ENCODE measurements at regions not wholly inside any gene's neighbourhood (a gene's known extent, or its start where the extent isn't known, plus 50 kb on each side); places are given as distances from the start of the nearest gene placed in this dataset.
A peak's percentile ranks its signal among the peaks of the same experiment; 100 is the strongest.

DNA sequence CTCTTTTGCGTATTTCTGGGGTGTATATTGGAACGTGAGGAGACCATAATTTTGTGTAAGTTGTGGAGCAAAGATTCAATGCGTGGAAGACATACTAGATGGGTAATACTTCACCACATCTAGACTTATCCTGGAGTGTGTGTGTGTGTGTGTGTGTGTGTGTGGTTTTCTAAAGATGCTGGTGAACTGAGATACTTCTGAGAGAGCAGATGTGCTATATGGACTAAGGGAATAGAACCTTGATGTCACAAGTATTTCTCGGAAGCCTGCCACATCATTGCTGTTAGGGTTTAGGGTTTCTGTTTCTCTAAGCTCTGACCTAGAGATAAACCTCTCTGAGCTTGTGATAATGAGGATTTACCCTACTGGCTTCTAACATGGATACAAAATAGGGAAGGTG lies 138.8 kb downstream of the DACT1 start:
- Histone ChIP-seq H3K27me3 (replicated peaks; ENCODE audit: control insufficient read depth, insufficient read depth, low read length) (no peaks in the 10 kb centered on the region), H3K9me3 (no peaks in the 10 kb centered on the region), H3K4me3 (ENCODE audit: low read depth, low read length) (no peak overlapping the region), H3K4me1 (peaks cover 32% of the 10 kb centered on the region), H3K36me3 (ENCODE audit: control insufficient read depth, insufficient read depth, low read length) (no peaks in the 10 kb centered on the region)
- Mint-ChIP-seq H3K9me3 (ENCODE audit: unreplicated experiment) (peaks cover 7% of the 10 kb centered on the region), H3K4me1 (ENCODE audit: low read depth, unreplicated experiment) (peaks cover 29% of the 10 kb centered on the region), H3K4me3 (ENCODE audit: unreplicated experiment) (no peak overlapping the region), H3K27ac (ENCODE audit: unreplicated experiment) (no peak overlapping the region), H3K27me3 (ENCODE audit: insufficient read depth, unreplicated experiment) (no peaks in the 10 kb centered on the region), H3K36me3 (ENCODE audit: insufficient read depth, unreplicated experiment) (peaks cover 5% of the 10 kb centered on the region)
- TF ChIP-seq, protein P1, sequence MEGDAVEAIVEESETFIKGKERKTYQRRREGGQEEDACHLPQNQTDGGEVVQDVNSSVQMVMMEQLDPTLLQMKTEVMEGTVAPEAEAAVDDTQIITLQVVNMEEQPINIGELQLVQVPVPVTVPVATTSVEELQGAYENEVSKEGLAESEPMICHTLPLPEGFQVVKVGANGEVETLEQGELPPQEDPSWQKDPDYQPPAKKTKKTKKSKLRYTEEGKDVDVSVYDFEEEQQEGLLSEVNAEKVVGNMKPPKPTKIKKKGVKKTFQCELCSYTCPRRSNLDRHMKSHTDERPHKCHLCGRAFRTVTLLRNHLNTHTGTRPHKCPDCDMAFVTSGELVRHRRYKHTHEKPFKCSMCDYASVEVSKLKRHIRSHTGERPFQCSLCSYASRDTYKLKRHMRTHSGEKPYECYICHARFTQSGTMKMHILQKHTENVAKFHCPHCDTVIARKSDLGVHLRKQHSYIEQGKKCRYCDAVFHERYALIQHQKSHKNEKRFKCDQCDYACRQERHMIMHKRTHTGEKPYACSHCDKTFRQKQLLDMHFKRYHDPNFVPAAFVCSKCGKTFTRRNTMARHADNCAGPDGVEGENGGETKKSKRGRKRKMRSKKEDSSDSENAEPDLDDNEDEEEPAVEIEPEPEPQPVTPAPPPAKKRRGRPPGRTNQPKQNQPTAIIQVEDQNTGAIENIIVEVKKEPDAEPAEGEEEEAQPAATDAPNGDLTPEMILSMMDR (IDR thresholded peaks at IDR 0.05; ENCODE audit: insufficient read depth in 1 of 2, low read depth in 1 of 2, low read length in 1 of 2, severe bottlenecking in 1 of 2, unreplicated experiment in 1 of 2): no peak
- BruUV-seq (replicated peaks): no TSS peak
- intact Hi-C loops (cut with micrococcal nuclease; ENCODE audit: unreplicated experiment): no loop called here
- DNase-seq: no peak
- CTCF ChIA-PET: no interaction called here
- POLR2A ChIA-PET: no interaction called here

- Mint-ChIP-seq H3K9me3 (ENCODE audit: unreplicated experiment) (peaks cover 7% of the 10 kb centered on the region), H3K27me3 (ENCODE audit: insufficient read depth, unreplicated experiment) (no peaks in the 10 kb centered on the region), H3K4me3 (ENCODE audit: unreplicated experiment) (no peak overlapping the region), H3K36me3 (ENCODE audit: insufficient read depth, unreplicated experiment) (peaks cover 5% of the 10 kb centered on the region), H3K4me1 (ENCODE audit: low read depth, unreplicated experiment) (peaks cover 27% of the 10 kb centered on the region), H3K27ac (ENCODE audit: unreplicated experiment) (no peak overlapping the region)
- intact Hi-C loops (cut with micrococcal nuclease; ENCODE audit: unreplicated experiment): no loop called here
- no TSS peak for BruUV-seq (replicated peaks)
- TF ChIP-seq, protein P1 (IDR thresholded peaks at IDR 0.05; ENCODE audit: insufficient read depth in 1 of 2, low read depth in 1 of 2, low read length in 1 of 2, severe bottlenecking in 1 of 2, unreplicated experiment in 1 of 2): no peak
- Histone ChIP-seq H3K36me3 (ENCODE audit: control insufficient read depth, insufficient read depth, low read length) (no peaks in the 10 kb centered on the region), H3K27me3 (replicated peaks; ENCODE audit: control insufficient read depth, insufficient read depth, low read length) (no peaks in the 10 kb centered on the region), H3K4me1 (peaks cover 28% of the 10 kb centered on the region), H3K4me3 (ENCODE audit: low read depth, low read length) (no peak overlapping the region), H3K9me3 (no peaks in the 10 kb centered on the region)
- CTCF ChIA-PET: no interaction called here
- peak in 1 of 2 experiments; percentile 1 for DNase-seq
- POLR2A ChIA-PET: no interaction called here
Measured at GRCh38 chr14:58777541-58777979, 139.8 kb downstream of the DACT1 start.

- no peak for DNase-seq
- Histone ChIP-seq H3K36me3 (ENCODE audit: control insufficient read depth, insufficient read depth, low read length) (no peaks in the 10 kb centered on the region), H3K27me3 (replicated peaks; ENCODE audit: control insufficient read depth, insufficient read depth, low read length) (no peaks in the 10 kb centered on the region), H3K4me1 (peaks cover 21% of the 10 kb centered on the region), H3K4me3 (ENCODE audit: low read depth, low read length) (no peak overlapping the region), H3K9me3 (no peaks in the 10 kb centered on the region)
- Mint-ChIP-seq H3K36me3 (ENCODE audit: insufficient read depth, unreplicated experiment) (peaks cover 5% of the 10 kb centered on the region), H3K4me1 (ENCODE audit: low read depth, unreplicated experiment) (peaks cover 21% of the 10 kb centered on the region), H3K27me3 (ENCODE audit: insufficient read depth, unreplicated experiment) (no peaks in the 10 kb centered on the region), H3K4me3 (ENCODE audit: unreplicated experiment) (no peak overlapping the region), H3K27ac (ENCODE audit: unreplicated experiment) (no peak overlapping the region), H3K9me3 (ENCODE audit: unreplicated experiment) (peaks cover 7% of the 10 kb centered on the region)
- CTCF ChIA-PET: no interaction called here
- intact Hi-C loops (cut with micrococcal nuclease; ENCODE audit: unreplicated experiment): no loop called here
- no TSS peak for BruUV-seq (replicated peaks)
- TF ChIP-seq, protein P1 (IDR thresholded peaks at IDR 0.05; ENCODE audit: insufficient read depth in 1 of 2, low read depth in 1 of 2, low read length in 1 of 2, severe bottlenecking in 1 of 2, unreplicated experiment in 1 of 2): no peak
- POLR2A ChIA-PET: no interaction called here
Measured at GRCh38 chr14:58778202-58778601, 140.4 kb downstream of the DACT1 start.
